ENCODE measurements at regions not wholly inside any gene's neighbourhood (a gene's known extent, or its start where the extent isn't known, plus 50 kb on each side); places are given as distances from the start of the nearest gene placed in this dataset.

DNA sequence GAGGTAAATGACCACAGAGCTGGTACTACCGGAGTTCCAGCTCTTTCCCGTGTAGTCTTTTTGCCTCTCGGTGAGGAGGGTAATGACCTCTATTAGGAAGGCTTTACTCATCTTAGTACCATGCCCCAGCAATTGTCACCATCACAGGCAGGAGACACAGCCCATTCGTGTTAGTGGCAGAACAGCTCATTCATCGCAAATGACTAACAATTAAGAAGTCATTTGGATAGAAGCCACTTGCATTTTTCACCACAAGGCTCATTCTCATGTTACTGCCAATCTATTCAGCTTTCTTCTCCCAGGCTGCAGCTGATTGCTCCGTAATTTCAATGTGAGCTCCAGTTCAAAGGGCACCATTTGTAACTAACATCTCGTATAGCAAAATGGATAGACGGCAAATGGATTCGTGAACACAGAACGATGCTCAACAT, 718.8 kb upstream of the TMEM132C start:
- TF ChIP-seq, protein P1, sequence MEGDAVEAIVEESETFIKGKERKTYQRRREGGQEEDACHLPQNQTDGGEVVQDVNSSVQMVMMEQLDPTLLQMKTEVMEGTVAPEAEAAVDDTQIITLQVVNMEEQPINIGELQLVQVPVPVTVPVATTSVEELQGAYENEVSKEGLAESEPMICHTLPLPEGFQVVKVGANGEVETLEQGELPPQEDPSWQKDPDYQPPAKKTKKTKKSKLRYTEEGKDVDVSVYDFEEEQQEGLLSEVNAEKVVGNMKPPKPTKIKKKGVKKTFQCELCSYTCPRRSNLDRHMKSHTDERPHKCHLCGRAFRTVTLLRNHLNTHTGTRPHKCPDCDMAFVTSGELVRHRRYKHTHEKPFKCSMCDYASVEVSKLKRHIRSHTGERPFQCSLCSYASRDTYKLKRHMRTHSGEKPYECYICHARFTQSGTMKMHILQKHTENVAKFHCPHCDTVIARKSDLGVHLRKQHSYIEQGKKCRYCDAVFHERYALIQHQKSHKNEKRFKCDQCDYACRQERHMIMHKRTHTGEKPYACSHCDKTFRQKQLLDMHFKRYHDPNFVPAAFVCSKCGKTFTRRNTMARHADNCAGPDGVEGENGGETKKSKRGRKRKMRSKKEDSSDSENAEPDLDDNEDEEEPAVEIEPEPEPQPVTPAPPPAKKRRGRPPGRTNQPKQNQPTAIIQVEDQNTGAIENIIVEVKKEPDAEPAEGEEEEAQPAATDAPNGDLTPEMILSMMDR (IDR thresholded peaks at IDR 0.05), result no peak
- TF ChIP-seq POLR2A (IDR thresholded peaks at IDR 0.05), result no peak
